H54 (cell line): ENCODE measurements at regions not wholly inside any gene's neighbourhood (a gene's known extent, or its start where the extent isn't known, plus 50 kb on each side); places are given as distances from the start of the nearest gene placed in this dataset.

Experiments used
- DNase-seq: peaks from one replicate; pipeline ENCODE4 v3.0.0; 2011; ENCODE audit warnings: low spot score, mixed read lengths; ENCODE audit not compliant: insufficient read length
- FAIRE-seq: peaks from 3 replicates; lab custom pipeline; 2011; peaks lifted over from hg19 to GRCh38; lab: Jason Lieb, UNC
- POLR2A ChIP-seq: IDR thresholded peaks from 2 replicates; pipeline ENCODE4 v1.6.1; 2011; ENCODE audit warnings: low read depth, mild to moderate bottlenecking, low read length

- no peak for TF ChIP-seq POLR2A
- FAIRE-seq, result no peak
- no peak for DNase-seq
Observed at GRCh38 chr22:48182031-48182430, 1419.6 kb downstream of the TBC1D22A start.

GRCh38 chr22:48181263-48181955, 1419.0 kb downstream of the TBC1D22A start:
- no peak for FAIRE-seq
- TF ChIP-seq POLR2A, result no peak
- DNase-seq, result no peak

DNA sequence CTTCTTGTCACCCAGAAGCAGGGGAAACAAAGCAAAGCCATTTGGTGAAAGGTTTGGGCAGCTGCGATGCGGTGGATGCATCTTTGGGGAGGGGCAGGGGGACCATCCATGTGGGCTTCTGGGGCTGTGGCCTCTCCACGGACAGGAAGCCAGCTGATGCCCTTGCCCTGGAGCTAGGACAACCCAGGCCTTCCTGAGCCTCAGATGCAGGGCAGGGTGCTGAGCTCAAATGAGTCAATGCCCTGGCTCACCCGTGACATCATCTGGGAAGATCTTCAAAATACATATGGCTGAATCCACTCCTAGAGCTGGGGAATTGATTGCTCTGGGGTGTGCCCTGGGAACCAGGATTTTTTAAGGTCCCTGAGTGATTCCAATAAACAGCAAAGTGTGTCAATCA, 1418.2 kb downstream of the TBC1D22A start:
- DNase-seq (no peak), FAIRE-seq (no peak)
- no peak for TF ChIP-seq POLR2A

- TF ChIP-seq POLR2A, result no peak
- no peak for FAIRE-seq
- DNase-seq, result no peak
Observed at GRCh38 chr22:48179571-48180546, 1417.4 kb downstream of the TBC1D22A start.

DNA sequence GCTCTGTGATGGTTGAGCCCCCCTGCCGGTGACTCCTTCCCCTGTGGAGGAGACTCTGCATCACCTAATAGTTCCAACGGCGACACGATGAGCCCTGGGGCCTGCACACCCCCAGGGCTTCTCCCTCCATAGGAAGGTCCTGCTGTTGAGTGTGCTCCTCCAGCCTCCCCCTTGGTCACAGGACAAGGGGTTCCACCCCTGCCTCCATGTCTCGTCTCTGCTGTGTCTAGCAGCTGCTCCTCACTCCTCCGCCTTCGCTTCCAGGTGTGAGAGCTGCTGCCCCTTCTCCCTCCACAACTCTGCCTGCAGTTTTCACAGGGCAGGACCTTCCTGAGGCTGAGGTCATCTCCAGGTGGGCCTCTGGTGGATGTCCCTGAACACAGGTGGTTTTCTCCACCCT, 1416.1 kb downstream of the TBC1D22A start:
- DNase-seq, result no peak
- no peak for FAIRE-seq
- no peak for TF ChIP-seq POLR2A

GRCh38 chr22:48177631-48178030, 1415.2 kb downstream of the TBC1D22A start:
- no peak for DNase-seq
- TF ChIP-seq POLR2A, result no peak
- FAIRE-seq, result no peak

DNA sequence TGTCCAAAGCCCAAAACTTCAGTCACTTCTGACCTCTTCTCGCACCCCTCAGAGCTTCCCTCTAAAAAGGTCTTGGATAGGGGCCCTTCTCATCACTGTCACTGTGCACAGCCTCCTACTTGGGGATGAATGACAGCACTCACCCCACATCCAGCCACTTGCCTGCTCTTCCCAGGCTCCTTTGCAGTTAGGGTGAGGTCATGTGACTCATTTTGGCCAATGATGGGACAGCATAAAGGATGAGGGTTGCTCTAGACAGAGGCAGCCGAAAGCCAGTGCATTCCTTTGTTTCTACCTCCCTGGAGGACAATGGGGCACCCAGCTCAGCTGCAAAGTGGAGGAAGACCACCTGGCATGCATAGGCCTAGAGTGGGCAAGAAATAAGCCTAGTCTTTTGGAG, 1413.3 kb downstream of the TBC1D22A start:
- FAIRE-seq (no peak), DNase-seq (no peak)
- TF ChIP-seq POLR2A, result no peak

DNA sequence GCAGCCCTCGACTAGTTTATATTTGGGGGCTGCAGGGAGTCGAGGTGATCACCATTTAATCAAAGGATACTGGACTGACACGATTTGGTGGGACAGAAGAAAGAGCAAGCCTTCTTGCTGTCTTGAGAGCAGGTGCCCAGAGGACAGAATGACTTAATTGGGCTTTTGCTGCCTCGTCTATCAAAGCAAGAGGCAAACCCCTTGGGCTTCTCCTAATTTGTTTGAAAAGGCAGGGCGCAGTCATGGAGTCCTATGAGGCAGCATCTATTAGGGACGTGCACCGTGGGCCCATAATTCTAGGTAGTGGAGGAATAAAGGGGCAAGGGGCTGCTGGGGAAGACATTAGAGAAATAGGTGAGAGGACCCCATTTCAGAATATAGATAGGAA, 1411.3 kb downstream of the TBC1D22A start:
- FAIRE-seq, result no peak
- no peak for TF ChIP-seq POLR2A
- DNase-seq, result no peak

DNA sequence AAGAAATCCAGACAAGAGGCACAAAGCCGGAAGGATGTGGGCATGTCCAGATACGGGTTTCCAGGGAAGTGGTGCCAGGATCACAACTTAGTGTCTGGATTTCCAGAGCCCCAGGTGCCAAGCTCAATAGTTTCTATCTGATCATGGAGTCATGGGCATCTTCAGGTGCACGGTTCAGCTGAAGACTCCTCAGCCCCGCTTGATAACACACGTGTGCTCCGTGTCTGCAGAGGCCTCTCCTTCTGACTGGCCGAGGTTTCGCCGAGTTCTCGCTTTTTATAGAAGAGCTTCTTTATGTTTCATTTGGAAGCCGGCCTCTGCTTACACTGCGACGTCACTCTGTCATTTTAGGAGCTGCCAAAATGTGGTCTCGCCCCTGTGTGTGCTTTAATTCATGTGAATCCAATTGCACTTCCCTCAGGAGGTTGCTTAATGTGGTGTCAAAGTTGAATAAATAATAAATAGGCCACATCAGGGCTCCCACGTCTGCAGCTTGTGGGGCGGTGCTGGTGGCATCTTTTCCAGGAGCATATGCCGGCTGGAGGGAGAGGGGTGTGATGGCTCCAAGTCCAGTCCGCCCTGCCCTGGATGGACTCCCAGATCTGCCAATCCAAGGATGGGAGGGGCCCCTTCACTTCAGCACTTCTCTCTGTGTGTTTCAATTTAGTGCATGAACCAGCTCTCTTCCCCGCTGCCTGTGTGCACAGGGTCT, 1410.8 kb downstream of the TBC1D22A start:
- FAIRE-seq (no peak), DNase-seq (no peak)
- TF ChIP-seq POLR2A, result no peak

- FAIRE-seq, result no peak
- no peak for DNase-seq
- no peak for TF ChIP-seq POLR2A
Observed at GRCh38 chr22:48171271-48171691, 1408.8 kb downstream of the TBC1D22A start.

GRCh38 chr22:48169227-48169626, 1406.8 kb downstream of the TBC1D22A start:
- FAIRE-seq, result no peak

GRCh38 chr22:48167238-48167637, 1404.8 kb downstream of the TBC1D22A start:
- no peak for DNase-seq
- no peak for TF ChIP-seq POLR2A
- FAIRE-seq, result no peak

More at GRCh38 chr22:48169227-48169626, 1406.8 kb downstream of the TBC1D22A start:
- DNase-seq, result no peak
- no peak for TF ChIP-seq POLR2A

GRCh38 chr22:48161298-48161697, 1398.8 kb downstream of the TBC1D22A start:
- TF ChIP-seq POLR2A, result no peak
- FAIRE-seq, result no peak
- no peak for DNase-seq

DNA sequence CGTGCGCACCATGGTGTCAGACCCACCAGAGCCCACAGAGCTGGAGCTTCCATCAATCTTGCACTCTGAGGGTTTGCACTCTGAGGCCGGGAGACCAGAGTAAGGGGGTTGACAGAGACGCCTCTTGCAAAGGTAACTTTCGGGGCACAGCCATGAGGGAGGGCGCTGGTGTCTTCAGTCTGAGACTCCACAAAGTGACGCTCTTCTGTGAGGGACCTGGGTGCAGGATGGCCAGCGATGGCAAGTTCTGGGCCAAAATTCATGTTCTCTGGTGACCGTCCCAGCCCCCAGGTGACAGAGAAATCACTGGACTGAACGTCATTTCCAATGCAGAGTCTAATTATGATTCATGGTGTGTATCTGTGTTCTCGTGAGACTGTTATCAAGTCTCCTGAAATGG, 1395.2 kb downstream of the TBC1D22A start:
- no peak for TF ChIP-seq POLR2A
- FAIRE-seq, result no peak
- no peak for DNase-seq
